WTC11 (cell line): ENCODE measurements at regions not wholly inside any gene's neighbourhood (a gene's known extent, or its start where the extent isn't known, plus 50 kb on each side); places are given as distances from the start of the nearest gene placed in this dataset.

Experiments
- ATAC-seq: fragments of 200-7000 bp; cut with Tn5 transposase; 2 replicates; pipeline ENCODE4 v1.10.0; 2021; ENCODE audit warnings: mild to moderate bottlenecking, moderate library complexity
- CTCF ChIA-PET: fragments of 300-600 bp; sonication (Branson Sonifier 250); formaldehyde crosslinking; loops from one replicate; lab custom pipeline; 2021; ENCODE audit warnings: antibody characterized with exemption; lab: Charles Lee
- POLR2A ChIA-PET: fragments of 350-600 bp; sonication (Branson Sonifier 250); formaldehyde crosslinking; loops from one replicate; lab custom pipeline; 2021; ENCODE audit warnings: antibody characterized with exemption; lab: Charles Lee
- DNase-seq: peaks from one replicate; pipeline ENCODE4 v3.0.0; 2021; ENCODE audit warnings: low spot score
- H3K27ac Mint-ChIP-seq: 2 replicates; pipeline ENCODE4 v1.8.0; 2021; ENCODE audit warnings: mixed read lengths
- H3K27me3 Mint-ChIP-seq: 2 replicates; pipeline ENCODE4 v1.8.0; 2021; ENCODE audit warnings: low read depth, mild to moderate bottlenecking, moderate library complexity, mixed read lengths
- H3K36me3 Mint-ChIP-seq: 2 replicates; pipeline ENCODE4 v1.8.0; 2021; ENCODE audit warnings: mixed read lengths
- H3K4me1 Mint-ChIP-seq: 2 replicates; pipeline ENCODE4 v1.8.0; 2022; ENCODE audit warnings: mixed read lengths
- H3K4me3 Mint-ChIP-seq: 2 replicates; pipeline ENCODE4 v1.8.0; 2021; ENCODE audit warnings: mild to moderate bottlenecking, moderate library complexity, mixed read lengths
- H3K9me3 Mint-ChIP-seq: 2 replicates; pipeline ENCODE4 v1.8.0; 2021; ENCODE audit warnings: mixed read lengths
- AR ChIP-seq: fragments of 250-450 bp; sonication (Bioruptor Pico); IDR thresholded peaks from 2 replicates; pipeline ENCODE4 v1.9.0; 2021; ENCODE audit warnings: mild to moderate bottlenecking
- CBFB ChIP-seq: sonication (generic); formaldehyde crosslinking; IDR thresholded peaks from 2 replicates; pipeline ENCODE4 v1.8.1; 2022; ENCODE audit warnings: mild to moderate bottlenecking, low read depth, missing genetic modification reagents
- CDX4 ChIP-seq: fragments of 250-450 bp; sonication (Bioruptor Pico); IDR thresholded peaks from 2 replicates; pipeline ENCODE4 v1.9.0; 2021; ENCODE audit warnings: moderate library complexity, mild to moderate bottlenecking, inconsistent platforms, borderline replicate concordance
- CREB1 ChIP-seq: sonication (generic); formaldehyde crosslinking; IDR thresholded peaks from 2 replicates; pipeline ENCODE4 v1.8.0; 2023; ENCODE audit warnings: mild to moderate bottlenecking, missing genetic modification reagents
- E2F1 ChIP-seq: sonication (generic); formaldehyde crosslinking; IDR thresholded peaks from 2 replicates; pipeline ENCODE4 v1.8.0; 2022; ENCODE audit warnings: mild to moderate bottlenecking, missing genetic modification reagents
- ESRRA ChIP-seq: sonication (generic); formaldehyde crosslinking; IDR thresholded peaks from 2 replicates; pipeline ENCODE4 v1.8.1; 2022; ENCODE audit warnings: mild to moderate bottlenecking, missing genetic modification reagents, borderline replicate concordance
- FOXP1 ChIP-seq: sonication (generic); formaldehyde crosslinking; IDR thresholded peaks from 2 replicates; pipeline ENCODE4 v1.8.0; 2022; ENCODE audit warnings: missing genetic modification reagents, mild to moderate bottlenecking, moderate library complexity, borderline replicate concordance
- IRF2 ChIP-seq: sonication (generic); formaldehyde crosslinking; IDR thresholded peaks from 2 replicates; pipeline ENCODE4 v1.8.0; 2022; ENCODE audit warnings: low read depth, missing genetic modification reagents, borderline replicate concordance
- KAT7 ChIP-seq: sonication (generic); formaldehyde crosslinking; IDR thresholded peaks from 2 replicates; pipeline ENCODE4 v1.8.1; 2023; ENCODE audit warnings: missing genetic modification reagents, mild to moderate bottlenecking, borderline replicate concordance
- MXD4 ChIP-seq: fragments of 250-450 bp; sonication (Bioruptor Pico); IDR thresholded peaks from 2 replicates; pipeline ENCODE4 v1.8.0; 2021; ENCODE audit warnings: mild to moderate bottlenecking, moderate library complexity, borderline replicate concordance
- MYBL2 ChIP-seq: sonication (generic); formaldehyde crosslinking; IDR thresholded peaks from 2 replicates; pipeline ENCODE4 v1.8.1; 2023; ENCODE audit warnings: mild to moderate bottlenecking, moderate library complexity, missing genetic modification reagents
- NFATC4 ChIP-seq: fragments of 250-450 bp; sonication (Bioruptor Pico); IDR thresholded peaks from 2 replicates; pipeline ENCODE4 v1.9.0; 2021; ENCODE audit warnings: mild to moderate bottlenecking
- PRRX2 ChIP-seq: fragments of 250-450 bp; sonication (Bioruptor Pico); IDR thresholded peaks from 2 replicates; pipeline ENCODE4 v1.8.0; 2021; ENCODE audit warnings: mild to moderate bottlenecking
- SMAD3 ChIP-seq: sonication (generic); formaldehyde crosslinking; IDR thresholded peaks from 2 replicates; pipeline ENCODE4 v1.8.0; 2022; ENCODE audit warnings: missing genetic modification reagents, mild to moderate bottlenecking, borderline replicate concordance
- SMAD4 ChIP-seq: sonication (generic); formaldehyde crosslinking; IDR thresholded peaks from 2 replicates; pipeline ENCODE4 v1.8.0; 2022; ENCODE audit warnings: mild to moderate bottlenecking, missing genetic modification reagents
- SOX15 ChIP-seq: fragments of 250-450 bp; sonication (Bioruptor Pico); IDR thresholded peaks from 2 replicates; pipeline ENCODE4 v1.9.0; 2021; ENCODE audit warnings: mild to moderate bottlenecking
- ZNF219 ChIP-seq: sonication (generic); formaldehyde crosslinking; IDR thresholded peaks from 2 replicates; pipeline ENCODE4 v1.8.0; 2023; ENCODE audit warnings: missing genetic modification reagents, mild to moderate bottlenecking, borderline replicate concordance
- ZNF512 ChIP-seq: sonication (generic); formaldehyde crosslinking; IDR thresholded peaks from 2 replicates; pipeline ENCODE4 v1.8.1; 2022; ENCODE audit warnings: missing genetic modification reagents, borderline replicate concordance
- TF ChIP-seq, protein P1 (sequence below): fragments of 250-450 bp; sonication (Bioruptor Pico); IDR thresholded peaks from 2 replicates; pipeline ENCODE4 v1.8.0; 2021; ENCODE audit warnings: mild to moderate bottlenecking
- TF ChIP-seq, protein P2 (sequence below): sonication (generic); formaldehyde crosslinking; IDR thresholded peaks from 2 replicates; pipeline ENCODE4 v1.8.1; 2022; ENCODE audit warnings: low read depth, mild to moderate bottlenecking, moderate library complexity, missing genetic modification reagents, borderline replicate concordance

DNA sequence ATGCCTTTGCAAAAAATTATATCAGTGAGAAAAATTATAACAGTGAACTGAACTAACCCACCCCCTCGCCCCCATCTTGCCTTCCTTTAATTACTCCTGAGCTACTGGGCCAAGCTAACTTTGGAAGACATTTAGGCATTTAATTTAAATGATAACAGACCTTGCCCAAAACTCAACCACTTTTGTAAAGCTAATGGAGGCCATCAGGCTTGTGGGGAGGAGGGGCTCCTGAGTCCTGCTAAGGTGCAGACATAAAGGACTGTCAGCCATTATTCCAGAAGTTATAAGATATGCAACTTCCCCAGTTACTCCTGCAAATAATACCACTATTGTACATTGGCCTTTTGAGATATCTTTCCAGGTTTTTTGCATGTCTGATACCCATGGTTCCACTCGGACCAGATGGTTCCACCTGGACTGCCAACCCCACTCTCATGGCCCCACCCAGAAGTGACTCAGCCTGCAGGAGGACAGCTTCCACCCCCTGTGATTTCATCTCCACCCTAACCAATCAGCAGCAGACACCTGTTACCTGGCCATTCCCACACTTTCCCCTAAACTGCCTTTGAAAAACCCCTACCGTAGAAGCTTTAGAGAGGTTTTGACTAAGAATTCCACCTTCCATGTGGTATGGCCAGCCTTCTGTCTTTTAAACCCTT, 805.4 kb upstream of the CDH6 start (continued):
- TF ChIP-seq CBFB (CRISPR knock-in tag): no peak
- TF ChIP-seq KAT7 (CRISPR knock-in tag): no peak

- no peak overlapping the region for H3K27ac Mint-ChIP-seq
- ChIA-PET CTCF (interaction anchor here (1.3 kb wide), 1 partner anchor 885 kb away, joined by 4 read pairs; no protein-coding TSS in a partner anchor), POLR2A (no interaction called here)
- no peak overlapping the region for H3K4me3 Mint-ChIP-seq
- ATAC-seq (no peak), DNase-seq (no peak)
- peaks cover 17% of the 10 kb centered on the region for H3K9me3 Mint-ChIP-seq
- TF ChIP-seq E2F1 (CRISPR knock-in tag) (no peak), ZNF219 (CRISPR knock-in tag) (no peak), NFATC4 (no peak), PRRX2 (CRISPR knock-in tag) (no peak), MYBL2 (CRISPR knock-in tag) (no peak)
- H3K36me3 Mint-ChIP-seq: no peaks in the 10 kb centered on the region
- no peaks in the 10 kb centered on the region for H3K27me3 Mint-ChIP-seq
- H3K4me1 Mint-ChIP-seq: peaks cover 39% of the 10 kb centered on the region
These were observed 807.7 kb upstream of the CDH6 start for GRCh38 chr5:30385754-30386153.

DNA sequence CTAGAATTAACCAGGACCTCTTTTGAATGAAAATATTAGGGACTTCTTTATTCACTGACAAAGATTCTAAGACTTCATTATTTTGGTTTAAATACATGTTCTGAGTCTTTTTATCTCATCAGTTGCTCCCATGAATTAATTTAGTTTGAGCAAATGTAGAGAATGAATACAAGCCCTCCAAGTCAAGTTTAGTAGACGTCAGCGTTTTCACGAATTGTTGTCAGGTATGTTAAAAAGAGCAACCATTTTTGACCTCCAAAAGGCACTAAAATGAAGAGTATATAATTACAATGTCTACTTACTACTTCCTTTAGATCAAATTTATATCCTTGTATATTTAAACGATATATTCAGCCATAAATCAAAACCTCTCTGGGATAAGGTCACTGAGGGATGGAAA, 809.3 kb upstream of the CDH6 start:
- no peaks in the 10 kb centered on the region for H3K36me3 Mint-ChIP-seq
- no peak overlapping the region for H3K4me3 Mint-ChIP-seq
- no peak overlapping the region for H3K27ac Mint-ChIP-seq
- peaks cover 39% of the 10 kb centered on the region for H3K4me1 Mint-ChIP-seq
- ChIA-PET CTCF (no interaction called here), POLR2A (no interaction called here)
- H3K9me3 Mint-ChIP-seq: peaks cover 16% of the 10 kb centered on the region
- no peak for TF ChIP-seq SMAD3 (CRISPR knock-in tag)
- no peak for TF ChIP-seq FOXP1 (CRISPR knock-in tag)
- ATAC-seq (no peak), DNase-seq (no peak)
- no peaks in the 10 kb centered on the region for H3K27me3 Mint-ChIP-seq

GRCh38 chr5:30380228-30380627, 813.3 kb upstream of the CDH6 start:
- POLR2A ChIA-PET: no interaction called here
- H3K9me3 Mint-ChIP-seq: no peaks in the 10 kb centered on the region; the same call in 1 of the 2 replicates
- no peaks in the 10 kb centered on the region for H3K36me3 Mint-ChIP-seq
- peak overlapping the region; percentile 35; the same call in 1 of the 2 replicates for H3K27ac Mint-ChIP-seq
- H3K4me1 Mint-ChIP-seq: peaks cover 14% of the 10 kb centered on the region
- no peaks in the 10 kb centered on the region for H3K27me3 Mint-ChIP-seq
- DNase-seq (no peak), ATAC-seq (peak; percentile 51)
- CTCF ChIA-PET: no interaction called here
- H3K4me3 Mint-ChIP-seq: no peak overlapping the region
- TF ChIP-seq, protein P1, sequence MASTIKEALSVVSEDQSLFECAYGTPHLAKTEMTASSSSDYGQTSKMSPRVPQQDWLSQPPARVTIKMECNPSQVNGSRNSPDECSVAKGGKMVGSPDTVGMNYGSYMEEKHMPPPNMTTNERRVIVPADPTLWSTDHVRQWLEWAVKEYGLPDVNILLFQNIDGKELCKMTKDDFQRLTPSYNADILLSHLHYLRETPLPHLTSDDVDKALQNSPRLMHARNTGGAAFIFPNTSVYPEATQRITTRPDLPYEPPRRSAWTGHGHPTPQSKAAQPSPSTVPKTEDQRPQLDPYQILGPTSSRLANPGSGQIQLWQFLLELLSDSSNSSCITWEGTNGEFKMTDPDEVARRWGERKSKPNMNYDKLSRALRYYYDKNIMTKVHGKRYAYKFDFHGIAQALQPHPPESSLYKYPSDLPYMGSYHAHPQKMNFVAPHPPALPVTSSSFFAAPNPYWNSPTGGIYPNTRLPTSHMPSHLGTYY: no peak
- no peak for TF ChIP-seq ZNF512 (CRISPR knock-in tag)
- TF ChIP-seq SMAD4 (CRISPR knock-in tag): no peak
- TF ChIP-seq SOX15 (CRISPR knock-in tag): no peak
- TF ChIP-seq ESRRA (CRISPR knock-in tag): no peak
- no peak for TF ChIP-seq AR (CRISPR knock-in tag)
- TF ChIP-seq, protein P2, sequence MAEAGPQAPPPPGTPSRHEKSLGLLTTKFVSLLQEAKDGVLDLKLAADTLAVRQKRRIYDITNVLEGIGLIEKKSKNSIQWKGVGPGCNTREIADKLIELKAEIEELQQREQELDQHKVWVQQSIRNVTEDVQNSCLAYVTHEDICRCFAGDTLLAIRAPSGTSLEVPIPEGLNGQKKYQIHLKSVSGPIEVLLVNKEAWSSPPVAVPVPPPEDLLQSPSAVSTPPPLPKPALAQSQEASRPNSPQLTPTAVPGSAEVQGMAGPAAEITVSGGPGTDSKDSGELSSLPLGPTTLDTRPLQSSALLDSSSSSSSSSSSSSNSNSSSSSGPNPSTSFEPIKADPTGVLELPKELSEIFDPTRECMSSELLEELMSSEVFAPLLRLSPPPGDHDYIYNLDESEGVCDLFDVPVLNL (CRISPR knock-in tag): no peak
- no peak for TF ChIP-seq CDX4 (CRISPR knock-in tag)
- TF ChIP-seq MXD4 (CRISPR knock-in tag): no peak
- no peak for TF ChIP-seq CREB1 (CRISPR knock-in tag)
- TF ChIP-seq IRF2 (CRISPR knock-in tag): no peak
